ENCODE measurements at regions not wholly inside any gene's neighbourhood (a gene's known extent, or its start where the extent isn't known, plus 50 kb on each side); places are given as distances from the start of the nearest gene placed in this dataset.

DNA sequence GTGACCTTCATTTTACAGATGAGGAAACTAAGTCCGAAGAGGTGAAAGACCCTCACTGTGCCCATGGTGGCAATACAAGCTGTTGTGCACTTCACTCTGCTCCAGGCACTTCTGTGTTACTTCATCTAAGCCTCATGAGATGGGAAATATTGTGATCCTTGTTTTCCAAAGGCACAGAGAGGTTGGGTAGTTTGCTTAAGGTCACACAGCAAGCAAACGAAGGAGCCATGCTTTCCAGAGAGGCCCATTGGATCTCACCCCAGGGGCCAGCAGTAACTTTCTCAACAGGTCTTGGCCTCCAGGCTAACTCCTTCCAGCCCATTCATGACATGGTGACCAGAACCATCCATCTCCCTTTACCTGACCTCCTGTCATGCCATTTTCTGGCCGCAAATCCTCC, 332.8 kb downstream of the MN1 start:
- Histone ChIP-seq H3K9ac (no peak overlapping the region), H4K20me1 (no peaks in the 10 kb centered on the region; a peak in 1 of 22 replicates), H3K27me3 (no peaks in the 10 kb centered on the region), H3K27ac (no peak overlapping the region), H3K36me3 (no peaks in the 10 kb centered on the region), H3K4me1 (peaks cover 0 to 8% (median 1%) of the 10 kb centered on the region in 10 experiments; a peak in 11 of 20 replicates), H3K4me3 (no peak overlapping the region), H3K9me3 (replicated peaks in 1 of 11) (no peaks in the 10 kb centered on the region), H3K4me2 (no peak overlapping the region)
- TF ChIP-seq Cebpa-rat (IDR thresholded peaks at IDR 0.05): no peak

DNA sequence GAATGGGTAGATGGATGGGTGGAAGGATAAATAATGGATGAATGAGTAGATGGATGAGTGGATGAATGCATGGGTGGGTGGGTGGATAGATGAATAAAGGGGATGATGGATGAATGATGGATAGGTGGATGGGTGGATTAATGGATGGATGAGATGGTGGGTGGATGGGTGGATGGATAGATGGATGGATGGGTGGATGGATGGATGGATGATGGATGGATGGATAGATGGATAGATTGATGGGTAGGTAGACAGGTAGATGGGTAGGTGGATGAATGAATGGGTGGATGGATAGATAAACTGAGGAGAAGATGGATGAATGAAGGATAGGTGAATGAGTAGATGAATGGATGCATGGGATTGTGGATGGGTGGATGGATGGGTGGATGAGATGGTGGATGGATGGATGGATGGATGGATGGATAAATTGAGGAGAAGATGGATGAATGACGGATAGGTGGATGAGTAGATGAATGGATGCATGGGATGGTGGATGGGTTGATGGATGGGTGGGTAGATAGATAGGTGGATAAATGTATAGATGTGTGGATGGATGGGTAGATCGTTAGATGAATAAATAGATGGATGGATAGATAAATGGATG, 331.3 kb downstream of the MN1 start:
- H3K4me1 ChIP-seq: peaks cover 8 to 24% (median 17%) of the 10 kb centered on the region in 10 experiments

DNA sequence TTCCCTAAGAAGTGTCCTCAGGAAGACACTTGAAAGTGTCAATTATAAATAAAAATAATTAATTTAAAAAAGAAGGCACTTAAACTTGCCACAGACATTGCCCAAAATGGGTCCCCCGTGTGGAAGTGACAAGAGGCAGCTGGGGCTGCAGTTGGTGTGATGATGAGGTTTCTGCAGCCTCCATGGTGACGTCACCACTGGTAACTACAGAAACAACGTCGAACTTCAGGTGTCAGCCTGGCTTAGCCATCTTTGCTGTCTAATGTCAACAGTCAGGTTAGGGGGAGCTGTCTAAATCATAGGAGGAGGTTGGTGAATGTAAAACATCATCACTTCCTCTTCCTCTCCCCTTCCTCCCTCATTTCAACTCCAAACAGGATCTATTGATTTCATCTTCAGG, 328.6 kb downstream of the MN1 start:
- TF ChIP-seq Cebpa-rat (IDR thresholded peaks at IDR 0.05): no peak
- H3K36me3 ChIP-seq: no peaks in the 10 kb centered on the region
- no peak overlapping the region for H3K9ac ChIP-seq
- H4K20me1 ChIP-seq: no peaks in the 10 kb centered on the region; a peak in 1 of 22 replicates
- H3K4me2 ChIP-seq: 0 out of 22 replicates have a peak overlapping the region, but pooled peaks of 1 of the 11 experiments have one; percentile 77
- H3K27ac ChIP-seq: no peak overlapping the region
- H3K27me3 ChIP-seq: no peaks in the 10 kb centered on the region
- H3K9me3 ChIP-seq (replicated peaks in 1 of 11): no peaks in the 10 kb centered on the region
- peaks cover 17 to 46% (median 34%) of the 10 kb centered on the region in 10 experiments for H3K4me1 ChIP-seq
- no peak overlapping the region for H3K4me3 ChIP-seq

More for the DNA sequence above, 331.3 kb downstream of the MN1 start:
- no peaks in the 10 kb centered on the region for H3K36me3 ChIP-seq
- no peaks in the 10 kb centered on the region; a peak in 1 of 22 replicates for H4K20me1 ChIP-seq
- H3K27me3 ChIP-seq: no peaks in the 10 kb centered on the region
- no peaks in the 10 kb centered on the region for H3K9me3 ChIP-seq (replicated peaks in 1 of 11)
- no peak overlapping the region for H3K27ac ChIP-seq
- no peak for TF ChIP-seq Cebpa-rat (IDR thresholded peaks at IDR 0.05)
- H3K4me3 ChIP-seq: no peak overlapping the region
- no peak overlapping the region for H3K9ac ChIP-seq
- no peak overlapping the region for H3K4me2 ChIP-seq

DNA sequence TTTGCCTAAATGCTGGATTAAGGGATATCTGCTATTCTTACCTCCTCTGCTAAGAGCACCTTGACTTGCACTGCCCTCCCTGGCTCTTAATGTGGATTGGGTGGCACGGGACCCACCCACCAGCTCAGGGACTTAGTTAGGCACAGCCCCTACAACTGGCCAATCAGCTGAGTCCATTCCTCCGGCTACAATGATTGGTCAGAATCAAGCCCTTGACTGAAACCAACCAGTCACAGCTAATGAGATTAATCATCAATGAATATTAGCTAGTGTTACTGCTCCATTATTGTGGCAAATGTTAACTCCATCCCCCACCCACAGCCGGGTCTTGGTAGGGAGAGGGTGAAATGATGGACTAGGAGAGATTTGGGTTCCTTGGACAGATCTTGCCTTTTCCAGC, 328.0 kb downstream of the MN1 start:
- H3K36me3 ChIP-seq: no peaks in the 10 kb centered on the region
- no peaks in the 10 kb centered on the region for H3K27me3 ChIP-seq
- peak overlapping the region in 4 of 11 experiments; percentile 75 to 81 (median 78); a peak in 6 of 22 replicates for H3K4me2 ChIP-seq
- H3K4me3 ChIP-seq: no peak overlapping the region
- no peak for TF ChIP-seq Cebpa-rat (IDR thresholded peaks at IDR 0.05)
- H4K20me1 ChIP-seq: no peaks in the 10 kb centered on the region; a peak in 1 of 22 replicates
- no peak overlapping the region for H3K27ac ChIP-seq
- H3K9me3 ChIP-seq (replicated peaks in 1 of 11): no peaks in the 10 kb centered on the region
- no peak overlapping the region for H3K9ac ChIP-seq
- H3K4me1 ChIP-seq: peaks cover 17 to 46% (median 34%) of the 10 kb centered on the region in 10 experiments

DNA sequence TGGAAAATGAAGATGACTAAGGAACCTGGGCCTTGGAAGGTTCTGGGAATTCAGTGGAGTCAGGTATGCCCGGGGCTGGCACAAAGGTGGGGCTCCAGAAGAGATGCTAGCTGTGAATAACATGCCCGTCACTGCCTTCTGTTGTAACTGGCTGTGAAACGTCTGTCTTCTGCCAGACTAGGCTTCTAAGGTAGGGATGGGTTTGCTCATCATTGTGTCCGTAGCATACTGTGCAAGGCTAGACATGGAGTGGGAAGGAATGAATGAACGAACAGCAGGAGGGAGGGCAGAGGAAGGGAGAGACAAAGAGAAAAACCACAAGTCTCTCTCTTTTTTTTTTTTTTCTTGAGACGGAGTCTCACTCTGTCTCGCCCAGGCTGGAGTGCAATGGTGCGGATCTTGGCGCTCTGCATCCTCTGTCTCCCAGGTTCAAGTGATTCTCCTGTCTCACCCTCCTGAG, 327.4 kb downstream of the MN1 start:
- peak overlapping the region in 9 of 11 experiments; percentile 43 to 85 (median 76); a peak in 18 of 22 replicates for H3K4me2 ChIP-seq
- no peak for TF ChIP-seq Cebpa-rat (IDR thresholded peaks at IDR 0.05)
- H3K4me1 ChIP-seq: peaks cover 17 to 46% (median 34%) of the 10 kb centered on the region in 10 experiments
- H3K9ac ChIP-seq: no peak overlapping the region
- H3K36me3 ChIP-seq: no peaks in the 10 kb centered on the region
- H3K27ac ChIP-seq: no peak overlapping the region
- H3K27me3 ChIP-seq: no peaks in the 10 kb centered on the region
- H3K9me3 ChIP-seq (replicated peaks in 1 of 11): no peaks in the 10 kb centered on the region
- no peaks in the 10 kb centered on the region; a peak in 1 of 22 replicates for H4K20me1 ChIP-seq
- H3K4me3 ChIP-seq: no peak overlapping the region

DNA sequence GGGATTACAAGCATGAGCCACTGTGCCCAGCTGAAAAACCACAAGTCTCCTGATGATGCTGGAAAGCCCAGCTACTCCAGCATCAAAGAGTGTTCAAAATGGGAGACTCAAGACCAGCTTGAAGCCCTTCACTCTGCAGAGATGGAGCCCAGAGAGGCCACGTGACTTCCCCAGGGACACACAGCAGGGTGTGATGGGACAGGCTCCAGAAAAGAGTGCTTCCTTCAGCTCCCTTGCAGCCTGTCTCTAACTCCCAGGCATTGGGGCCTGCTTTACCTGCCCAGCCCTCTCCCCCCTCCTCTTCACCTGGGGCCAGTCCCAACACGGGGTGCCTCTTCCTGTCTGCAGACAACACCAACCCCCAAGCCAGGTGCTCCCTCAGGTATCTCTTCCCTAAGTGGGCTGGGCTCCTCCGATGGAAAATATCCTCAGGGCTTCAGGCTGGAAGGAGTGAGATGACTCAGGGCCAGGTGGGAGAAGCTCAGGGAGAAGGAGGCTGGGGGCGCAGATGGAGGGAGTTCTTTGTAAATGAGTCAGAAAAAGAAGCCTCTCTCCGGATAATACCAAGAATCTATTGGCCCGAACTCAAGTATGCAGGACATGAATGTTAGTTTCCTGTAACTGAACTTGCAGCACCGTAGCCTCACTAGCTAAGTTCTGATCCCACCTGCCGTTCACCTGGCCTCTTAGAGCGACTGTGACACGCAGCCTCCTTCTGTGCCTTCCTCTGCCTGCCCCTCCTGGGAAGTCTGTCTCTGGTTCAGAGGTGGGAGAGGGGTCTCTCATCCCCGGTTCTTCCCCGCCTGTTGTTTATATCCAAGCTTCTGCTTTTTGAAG, 326.6 kb downstream of the MN1 start:
- H3K4me1 ChIP-seq: peaks cover 17 to 46% (median 34%) of the 10 kb centered on the region in 10 experiments
- no peaks in the 10 kb centered on the region for H4K20me1 ChIP-seq
- peak overlapping the region; percentile 28 to 85 (median 75) for H3K4me2 ChIP-seq
- no peak for TF ChIP-seq Cebpa-rat (IDR thresholded peaks at IDR 0.05)
- no peaks in the 10 kb centered on the region for H3K9me3 ChIP-seq (replicated peaks in 1 of 11)
- H3K27me3 ChIP-seq: no peaks in the 10 kb centered on the region
- no peak overlapping the region; a peak in 1 of 20 replicates for H3K4me3 ChIP-seq
- no peaks in the 10 kb centered on the region for H3K36me3 ChIP-seq
- no peak overlapping the region for H3K9ac ChIP-seq
- no peak overlapping the region for H3K27ac ChIP-seq

DNA sequence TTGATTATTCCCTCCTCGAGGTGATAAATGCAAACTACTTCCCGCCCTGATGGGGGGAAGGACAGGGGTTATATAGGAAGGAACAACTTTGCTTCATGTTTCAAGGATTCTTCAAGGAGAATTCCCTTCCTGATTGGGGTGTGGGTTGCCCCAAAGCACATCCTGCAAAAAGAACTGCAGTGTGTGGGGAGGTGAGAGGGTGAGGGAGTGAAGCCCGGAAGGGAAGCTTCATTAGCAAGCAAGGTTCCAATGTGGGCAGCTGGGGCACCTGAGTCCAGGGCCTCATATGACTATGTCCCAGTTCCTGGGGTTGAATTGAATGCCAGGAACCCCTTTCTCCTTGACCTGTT, 326.0 kb downstream of the MN1 start:
- H3K9ac ChIP-seq: no peak overlapping the region
- TF ChIP-seq Cebpa-rat (IDR thresholded peaks at IDR 0.05): no peak
- H4K20me1 ChIP-seq: no peaks in the 10 kb centered on the region
- H3K4me1 ChIP-seq: peaks cover 17 to 46% (median 34%) of the 10 kb centered on the region in 10 experiments
- no peak overlapping the region for H3K4me3 ChIP-seq
- no peaks in the 10 kb centered on the region for H3K36me3 ChIP-seq
- peak overlapping the region; percentile 28 to 85 (median 75); a peak in 21 of 22 replicates for H3K4me2 ChIP-seq
- H3K9me3 ChIP-seq (replicated peaks in 1 of 11): no peaks in the 10 kb centered on the region
- no peaks in the 10 kb centered on the region for H3K27me3 ChIP-seq
- H3K27ac ChIP-seq: no peak overlapping the region

DNA sequence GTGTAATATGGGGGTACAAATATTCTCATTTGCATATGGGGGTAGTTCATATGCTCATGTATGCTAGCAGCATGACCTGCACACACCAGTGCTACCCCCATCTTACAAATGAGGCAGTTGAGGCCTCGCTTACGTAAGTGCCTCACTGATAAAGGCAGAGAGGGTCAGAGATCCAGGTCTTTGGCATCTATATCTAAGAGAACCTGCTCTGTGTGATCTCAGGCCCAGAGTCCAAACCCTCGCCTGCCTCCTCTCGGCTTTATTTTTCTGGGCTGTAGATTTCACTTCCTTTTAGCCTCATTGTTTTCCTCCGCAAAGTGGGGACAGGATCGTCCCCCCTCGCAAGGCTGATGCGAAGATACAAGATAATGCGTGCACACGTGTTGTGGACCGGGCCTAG, 325.2 kb downstream of the MN1 start:
- no peak overlapping the region for H3K4me3 ChIP-seq
- H3K27me3 ChIP-seq: no peaks in the 10 kb centered on the region
- H3K27ac ChIP-seq: no peak overlapping the region
- no peaks in the 10 kb centered on the region for H3K36me3 ChIP-seq
- H3K9me3 ChIP-seq (replicated peaks in 1 of 11): no peaks in the 10 kb centered on the region
- peak overlapping the region in 10 of 11 experiments; percentile 4 to 85 (median 76); a peak in 14 of 22 replicates for H3K4me2 ChIP-seq
- H3K9ac ChIP-seq: no peak overlapping the region
- peaks cover 17 to 46% (median 34%) of the 10 kb centered on the region in 10 experiments for H3K4me1 ChIP-seq
- no peak for TF ChIP-seq Cebpa-rat (IDR thresholded peaks at IDR 0.05)
- H4K20me1 ChIP-seq: no peaks in the 10 kb centered on the region

DNA sequence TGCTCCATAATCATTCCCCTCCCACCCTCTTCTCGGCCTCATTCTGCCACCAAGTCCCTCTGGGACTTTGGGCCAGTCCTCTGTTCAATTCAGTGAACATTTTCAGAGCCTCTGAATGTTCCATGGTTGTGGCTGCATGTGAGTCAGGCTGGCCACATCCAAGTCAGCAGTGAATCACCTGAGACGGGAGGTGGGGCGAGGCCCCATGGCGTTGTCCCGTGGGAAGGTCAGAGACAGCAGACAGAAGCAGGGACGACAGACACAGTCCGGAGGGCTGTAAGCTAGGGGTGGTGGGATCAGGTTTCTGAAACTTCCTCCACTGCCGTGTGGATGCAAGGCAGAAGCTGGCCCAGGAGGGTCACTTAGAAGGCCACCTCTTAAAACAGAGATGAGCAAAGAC, 324.8 kb downstream of the MN1 start:
- H3K27me3 ChIP-seq: no peaks in the 10 kb centered on the region
- H3K27ac ChIP-seq: no peak overlapping the region
- no peak for TF ChIP-seq Cebpa-rat (IDR thresholded peaks at IDR 0.05)
- no peaks in the 10 kb centered on the region for H3K36me3 ChIP-seq
- no peaks in the 10 kb centered on the region for H3K9me3 ChIP-seq (replicated peaks in 1 of 11)
- H4K20me1 ChIP-seq: no peaks in the 10 kb centered on the region
- H3K4me1 ChIP-seq: peaks cover 17 to 46% (median 34%) of the 10 kb centered on the region in 10 experiments
- peak overlapping the region in 9 of 11 experiments; percentile 4 to 85 (median 76); a peak in 13 of 22 replicates for H3K4me2 ChIP-seq
- no peak overlapping the region for H3K9ac ChIP-seq
- H3K4me3 ChIP-seq: no peak overlapping the region

All from BLaER1 treated with 17β-estradiol and CSF1 and Interleukin-3, amounts not matched to agents 10 nM and 100 nM (cell line).